ENCODE measurements at regions not wholly inside any gene's neighbourhood (a gene's known extent, or its start where the extent isn't known, plus 50 kb on each side); places are given as distances from the start of the nearest gene placed in this dataset.
"Not testable (repeated sequence)": the region's sequence is repeated elsewhere in the genome, so short reads cannot be mapped to it uniquely, and the experiment has no call there.

- DNase-seq (ENCODE audit: low read depth), result no peak
Measured at GRCh38 chr2:58441643-58442042, 200.5 kb upstream of the FANCL start.

- DNase-seq (ENCODE audit: low read depth), result no peak
Measured at GRCh38 chr2:58436872-58437271, 195.7 kb upstream of the FANCL start.

GRCh38 chr2:58435246-58435645 is 194.1 kb upstream of the FANCL start:
- no peak for DNase-seq (ENCODE audit: low read depth)

GRCh38 chr2:58434692-58435091 is 193.6 kb upstream of the FANCL start:
- DNase-seq (ENCODE audit: low read depth), result no peak

- no peak for DNase-seq (ENCODE audit: low read depth)
Measured at GRCh38 chr2:58432491-58433170, 191.5 kb upstream of the FANCL start.

GRCh38 chr2:58429014-58429875 is 188.1 kb upstream of the FANCL start:
- DNase-seq (ENCODE audit: low read depth), result no peak

GRCh38 chr2:58428096-58429013 is 187.2 kb upstream of the FANCL start:
- DNase-seq (ENCODE audit: low read depth), result no peak

GRCh38 chr2:58427572-58428095 is 186.5 kb upstream of the FANCL start:
- no peak for DNase-seq (ENCODE audit: low read depth)

GRCh38 chr2:58425368-58425767 is 184.2 kb upstream of the FANCL start:
- no peak for DNase-seq (ENCODE audit: low read depth)

GRCh38 chr2:58419983-58420382 is 178.9 kb upstream of the FANCL start:
- DNase-seq (ENCODE audit: low read depth), result no peak

- no peak for DNase-seq (ENCODE audit: low read depth)
Measured at GRCh38 chr2:58416696-58417095, 175.6 kb upstream of the FANCL start.

- DNase-seq (ENCODE audit: low read depth), result no peak
Measured at GRCh38 chr2:58414506-58414905, 173.4 kb upstream of the FANCL start.

GRCh38 chr2:58410549-58410948 is 169.4 kb upstream of the FANCL start:
- DNase-seq (ENCODE audit: low read depth), result no peak

GRCh38 chr2:58407487-58407886 is 166.4 kb upstream of the FANCL start:
- DNase-seq (ENCODE audit: low read depth), result no peak

GRCh38 chr2:58405341-58405740 is 164.2 kb upstream of the FANCL start:
- DNase-seq (ENCODE audit: low read depth), result no peak

GRCh38 chr2:58401936-58402335 is 160.8 kb upstream of the FANCL start:
- DNase-seq (ENCODE audit: low read depth), result no peak

GRCh38 chr2:58398406-58398805 is 157.3 kb upstream of the FANCL start:
- no peak for DNase-seq (ENCODE audit: low read depth)

- no peak for DNase-seq (ENCODE audit: low read depth)
Measured at GRCh38 chr2:58387701-58388100, 146.6 kb upstream of the FANCL start.

- not testable (repeated sequence) for DNase-seq (ENCODE audit: low read depth)
Measured at GRCh38 chr2:58386904-58387303, 145.8 kb upstream of the FANCL start.

- DNase-seq (ENCODE audit: low read depth), result peak; percentile 2
Measured at GRCh38 chr2:58378152-58378551, 137.0 kb upstream of the FANCL start.

- DNase-seq (ENCODE audit: low read depth), result no peak
Measured at GRCh38 chr2:58377181-58377580, 136.1 kb upstream of the FANCL start.

GRCh38 chr2:58376592-58376991 is 135.5 kb upstream of the FANCL start:
- DNase-seq (ENCODE audit: low read depth), result no peak
